HEK293 (cell line): ENCODE measurements at regions not wholly inside any gene's neighbourhood (a gene's known extent, or its start where the extent isn't known, plus 50 kb on each side); places are given as distances from the start of the nearest gene placed in this dataset.

Experiments used
- CTCF ChIA-PET: fragments of 350-600 bp; formaldehyde crosslinking; extraction: SDS; loops from one replicate; lab custom pipeline; 2021; ENCODE audit warnings: antibody characterized with exemption; lab: Yijun Ruan, JAX
- POLR2A ChIA-PET: fragments of 300-600 bp; formaldehyde crosslinking; extraction: SDS; loops from one replicate; lab custom pipeline; 2020; ENCODE audit warnings: antibody characterized with exemption, inconsistent platforms; lab: Yijun Ruan, JAX
- H3K27ac ChIP-seq: fragments of 200-500 bp; sonication (Bioruptor generic); 2 replicates; pipeline ENCODE4 v1.5.1; 2014; ENCODE audit warnings: low read depth, low read length, control low read depth, inconsistent platforms; ENCODE audit errors: extremely low read depth
- H3K36me3 ChIP-seq, 2 experiments: fragments of 200-500 bp in 1 of 2; sonication (Bioruptor generic) in 1 of 2; 1 replicate in 1 of 2; 2 replicates in 1 of 2; pipeline ENCODE4 v1.5.1; 2014 to 2017; ENCODE audit warnings: inconsistent platforms in 2 of 2, low read length in 2 of 2; ENCODE audit not compliant: control insufficient read depth in 2 of 2, insufficient read depth in 1 of 2
- H3K4me1 ChIP-seq: fragments of 200-500 bp; sonication (Bioruptor generic); 2 replicates; pipeline ENCODE4 v1.5.1; 2014; ENCODE audit warnings: mild to moderate bottlenecking, low read length, inconsistent platforms; ENCODE audit not compliant: control insufficient read depth, insufficient read depth
- H3K4me3 ChIP-seq: 2 replicates; pipeline ENCODE4 v1.5.1; 2011; ENCODE audit warnings: low read depth, mild to moderate bottlenecking, control low read depth, low read length, moderate library complexity
- H3K9me3 ChIP-seq: fragments of 200-500 bp; sonication (Bioruptor generic); 2 replicates; pipeline ENCODE4 v1.5.1; 2014; ENCODE audit warnings: low read depth, low read length, inconsistent platforms; ENCODE audit not compliant: control insufficient read depth, insufficient read depth
- EGR2 ChIP-seq: fragments of 450-650 bp; formaldehyde crosslinking; IDR thresholded peaks from 2 replicates; pipeline ENCODE4 v1.5.1; 2016; ENCODE audit warnings: low read depth, missing biosample characterization, missing genetic modification characterization
- HOXC10 ChIP-seq: sonication (generic); formaldehyde crosslinking; IDR thresholded peaks from 2 replicates; pipeline ENCODE4 v1.8.1; 2023; ENCODE audit warnings: mild to moderate bottlenecking, missing genetic modification reagents
- MZF1 ChIP-seq: fragments of 450-650 bp; formaldehyde crosslinking; IDR thresholded peaks from 2 replicates; pipeline ENCODE4 v1.5.1; 2017; ENCODE audit warnings: missing biosample characterization, missing genetic modification characterization, borderline replicate concordance
- TCF7L2 ChIP-seq: IDR thresholded peaks from 2 replicates; pipeline ENCODE4 v1.6.1; 2011; ENCODE audit warnings: low read depth, mild to moderate bottlenecking, inconsistent platforms, low read length, moderate library complexity, borderline replicate concordance
- ZNF10 ChIP-seq: fragments of 450-650 bp; formaldehyde crosslinking; IDR thresholded peaks from 2 replicates; pipeline ENCODE4 v1.5.1; 2017; ENCODE audit warnings: missing biosample characterization, missing genetic modification characterization
- ZNF155 ChIP-seq: fragments of 450-650 bp; formaldehyde crosslinking; IDR thresholded peaks from 2 replicates; pipeline ENCODE4 v1.5.1; 2016; ENCODE audit warnings: missing biosample characterization, missing genetic modification characterization
- ZNF169 ChIP-seq: fragments of 450-650 bp; formaldehyde crosslinking; IDR thresholded peaks from 2 replicates; pipeline ENCODE4 v1.5.1; 2016; ENCODE audit warnings: missing biosample characterization, missing genetic modification characterization
- ZNF211 ChIP-seq: fragments of 450-650 bp; formaldehyde crosslinking; IDR thresholded peaks from 2 replicates; pipeline ENCODE4 v1.5.1; 2016; ENCODE audit warnings: low read depth, missing biosample characterization, missing genetic modification characterization
- ZNF24 ChIP-seq: fragments of 450-650 bp; formaldehyde crosslinking; IDR thresholded peaks from 2 replicates; pipeline ENCODE4 v1.5.1; 2016; ENCODE audit warnings: missing biosample characterization, missing genetic modification characterization
- ZNF37A ChIP-seq: fragments of 450-650 bp; IDR thresholded peaks from 2 replicates; pipeline ENCODE4 v1.5.1; 2018; ENCODE audit warnings: missing biosample characterization, missing genetic modification characterization
- ZNF394 ChIP-seq: fragments of 450-650 bp; formaldehyde crosslinking; IDR thresholded peaks from 2 replicates; pipeline ENCODE4 v1.5.1; 2016; ENCODE audit warnings: missing biosample characterization, missing genetic modification characterization, mild to moderate bottlenecking, moderate library complexity, borderline replicate concordance
- ZNF488 ChIP-seq: fragments of 450-650 bp; formaldehyde crosslinking; IDR thresholded peaks from 2 replicates; pipeline ENCODE4 v1.5.1; 2016; ENCODE audit warnings: missing biosample characterization, missing genetic modification characterization
- ZNF510 ChIP-seq: fragments of 450-650 bp; formaldehyde crosslinking; IDR thresholded peaks from 2 replicates; pipeline ENCODE4 v1.5.1; 2018; ENCODE audit warnings: mild to moderate bottlenecking, missing genetic modification characterization, missing biosample characterization; ENCODE audit not compliant: insufficient replicate concordance
- ZNF624 ChIP-seq: fragments of 450-650 bp; formaldehyde crosslinking; IDR thresholded peaks from 2 replicates; pipeline ENCODE4 v1.5.1; 2017; ENCODE audit warnings: missing biosample characterization, missing genetic modification characterization
- ZNF645 ChIP-seq: fragments of 450-650 bp; formaldehyde crosslinking; IDR thresholded peaks from 2 replicates; pipeline ENCODE4; 2016; ENCODE audit warnings: missing biosample characterization, missing genetic modification characterization
- ZNF664 ChIP-seq: fragments of 450-650 bp; formaldehyde crosslinking; IDR thresholded peaks from 2 replicates; pipeline ENCODE4 v1.5.1; 2016; ENCODE audit warnings: missing biosample characterization, missing genetic modification characterization
- ZNF692 ChIP-seq: fragments of 450-650 bp; formaldehyde crosslinking; IDR thresholded peaks from 2 replicates; pipeline ENCODE4 v1.5.1; 2016; ENCODE audit warnings: missing biosample characterization, missing genetic modification characterization
- ZNF701 ChIP-seq: fragments of 450-650 bp; formaldehyde crosslinking; IDR thresholded peaks from 2 replicates; pipeline ENCODE4 v1.5.1; 2016; ENCODE audit warnings: missing biosample characterization, missing genetic modification characterization
- ZNF791 ChIP-seq: fragments of 450-650 bp; formaldehyde crosslinking; IDR thresholded peaks from 2 replicates; pipeline ENCODE4 v1.5.1; 2016; ENCODE audit warnings: missing biosample characterization, missing genetic modification characterization
- ZNF830 ChIP-seq: fragments of 450-650 bp; IDR thresholded peaks from 2 replicates; pipeline ENCODE4 v1.5.0; 2018; ENCODE audit warnings: missing biosample characterization, missing genetic modification characterization, low read depth, mild to moderate bottlenecking, moderate library complexity
- ZSCAN23 ChIP-seq: fragments of 450-650 bp; formaldehyde crosslinking; IDR thresholded peaks from 2 replicates; pipeline ENCODE4 v1.5.1; 2016; ENCODE audit warnings: missing biosample characterization, missing genetic modification characterization
- TF ChIP-seq, protein P1 (sequence below): fragments of 450-650 bp; formaldehyde crosslinking; IDR thresholded peaks from 2 replicates; pipeline ENCODE4 v1.5.1; 2016; ENCODE audit warnings: missing biosample characterization, missing genetic modification characterization, borderline replicate concordance
- TF ChIP-seq, protein P2 (sequence below): fragments of 450-650 bp; formaldehyde crosslinking; IDR thresholded peaks from 2 replicates; pipeline ENCODE4 v1.5.1; 2016; ENCODE audit warnings: missing biosample characterization, missing genetic modification characterization

DNA sequence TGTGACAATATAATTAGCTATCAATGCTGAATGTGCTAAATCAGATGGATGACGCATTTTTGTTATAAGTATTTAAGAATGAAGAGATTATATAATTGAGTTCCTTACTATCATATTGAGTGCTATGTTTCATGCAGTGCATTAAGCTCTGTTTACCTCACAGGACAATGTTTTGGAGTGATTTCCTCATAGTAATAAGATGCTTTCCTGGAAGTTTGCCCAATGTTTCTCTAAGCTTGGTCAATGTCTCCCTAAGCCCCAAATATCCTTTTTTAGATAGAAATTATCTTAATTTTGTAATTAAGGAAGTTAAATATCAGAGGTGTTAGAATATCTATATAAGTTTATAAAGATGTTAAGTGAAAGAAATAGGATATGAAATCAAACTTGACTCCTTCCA is 489.6 kb downstream of the MMUT start:
- no peak overlapping the region for H3K4me3 ChIP-seq
- H3K27ac ChIP-seq, result no peak overlapping the region
- ChIA-PET POLR2A (no interaction called here), CTCF (no interaction called here)
- no peaks in the 10 kb centered on the region for H3K36me3 ChIP-seq
- H3K9me3 ChIP-seq, result no peaks in the 10 kb centered on the region
- TF ChIP-seq ZSCAN23, result no peak
- TF ChIP-seq HOXC10 (CRISPR knock-in tag), result no peak
- TF ChIP-seq ZNF701 (tag by site-specific recombination), result no peak
- H3K4me1 ChIP-seq, result no peaks in the 10 kb centered on the region

DNA sequence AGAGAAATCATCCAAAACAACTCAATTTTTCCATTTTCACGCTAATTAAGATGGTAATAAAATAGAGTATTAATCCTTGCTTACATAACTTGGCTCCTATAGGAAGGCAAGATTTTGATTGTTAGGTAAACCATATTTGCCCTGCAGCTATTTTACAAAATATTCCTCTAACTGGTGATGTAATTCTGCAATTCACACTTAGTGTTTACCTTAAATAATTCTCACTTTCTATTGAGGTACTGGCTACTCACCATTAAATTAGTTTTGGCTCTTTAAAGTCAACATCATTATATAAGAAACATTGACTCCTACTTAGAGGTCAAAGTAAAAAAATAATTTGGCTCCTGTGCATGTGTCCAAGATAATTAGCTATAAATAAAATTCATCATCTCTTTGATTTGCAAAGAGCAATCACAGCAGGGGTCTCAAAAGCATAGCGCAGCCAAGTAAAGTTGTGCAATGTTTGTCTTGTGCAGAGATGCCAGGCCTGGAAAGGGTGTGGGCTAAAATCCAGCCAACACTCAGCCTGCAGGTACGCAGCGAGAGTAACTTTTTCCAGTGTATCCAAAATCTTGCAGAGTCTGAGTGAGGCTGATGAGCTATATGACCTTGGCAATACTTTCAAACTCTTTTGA is 501.2 kb downstream of the MMUT start:
- POLR2A ChIA-PET, result no interaction called here
- H3K9me3 ChIP-seq, result no peaks in the 10 kb centered on the region
- H3K27ac ChIP-seq, result no peak overlapping the region
- TF ChIP-seq ZNF791 (tag by site-specific recombination) (no peak), ZNF624 (tag by site-specific recombination) (no peak), ZNF488 (tag by site-specific recombination) (no peak), ZNF510 (tag by site-specific recombination) (no peak), ZNF24 (tag by site-specific recombination) (no peak), ZNF211 (no peak), TCF7L2 (no peak; the same call in 1 of the 2 replicates), ZNF155 (tag by site-specific recombination) (no peak), ZNF692 (tag by site-specific recombination) (no peak), EGR2 (tag by site-specific recombination) (no peak), MZF1 (no peak), ZNF664 (tag by site-specific recombination) (no peak), ZNF10 (tag by site-specific recombination) (no peak), ZNF394 (tag by site-specific recombination) (no peak), ZNF830 (tag by site-specific recombination) (no peak), ZNF169 (tag by site-specific recombination) (no peak), ZNF37A (no peak), ZNF645 (tag by site-specific recombination) (no peak)
- TF ChIP-seq, protein P1, sequence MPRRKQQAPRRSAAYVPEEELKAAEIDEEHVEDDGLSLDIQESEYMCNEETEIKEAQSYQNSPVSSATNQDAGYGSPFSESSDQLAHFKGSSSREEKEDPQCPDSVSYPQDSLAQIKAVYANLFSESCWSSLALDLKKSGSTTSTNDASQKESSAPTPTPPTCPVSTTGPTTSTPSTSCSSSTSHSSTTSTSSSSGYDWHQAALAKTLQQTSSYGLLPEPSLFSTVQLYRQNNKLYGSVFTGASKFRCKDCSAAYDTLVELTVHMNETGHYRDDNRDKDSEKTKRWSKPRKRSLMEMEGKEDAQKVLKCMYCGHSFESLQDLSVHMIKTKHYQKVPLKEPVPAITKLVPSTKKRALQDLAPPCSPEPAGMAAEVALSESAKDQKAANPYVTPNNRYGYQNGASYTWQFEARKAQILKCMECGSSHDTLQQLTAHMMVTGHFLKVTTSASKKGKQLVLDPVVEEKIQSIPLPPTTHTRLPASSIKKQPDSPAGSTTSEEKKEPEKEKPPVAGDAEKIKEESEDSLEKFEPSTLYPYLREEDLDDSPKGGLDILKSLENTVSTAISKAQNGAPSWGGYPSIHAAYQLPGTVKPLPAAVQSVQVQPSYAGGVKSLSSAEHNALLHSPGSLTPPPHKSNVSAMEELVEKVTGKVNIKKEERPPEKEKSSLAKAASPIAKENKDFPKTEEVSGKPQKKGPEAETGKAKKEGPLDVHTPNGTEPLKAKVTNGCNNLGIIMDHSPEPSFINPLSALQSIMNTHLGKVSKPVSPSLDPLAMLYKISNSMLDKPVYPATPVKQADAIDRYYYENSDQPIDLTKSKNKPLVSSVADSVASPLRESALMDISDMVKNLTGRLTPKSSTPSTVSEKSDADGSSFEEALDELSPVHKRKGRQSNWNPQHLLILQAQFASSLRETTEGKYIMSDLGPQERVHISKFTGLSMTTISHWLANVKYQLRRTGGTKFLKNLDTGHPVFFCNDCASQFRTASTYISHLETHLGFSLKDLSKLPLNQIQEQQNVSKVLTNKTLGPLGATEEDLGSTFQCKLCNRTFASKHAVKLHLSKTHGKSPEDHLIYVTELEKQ, result no peak
- TF ChIP-seq, protein P2, sequence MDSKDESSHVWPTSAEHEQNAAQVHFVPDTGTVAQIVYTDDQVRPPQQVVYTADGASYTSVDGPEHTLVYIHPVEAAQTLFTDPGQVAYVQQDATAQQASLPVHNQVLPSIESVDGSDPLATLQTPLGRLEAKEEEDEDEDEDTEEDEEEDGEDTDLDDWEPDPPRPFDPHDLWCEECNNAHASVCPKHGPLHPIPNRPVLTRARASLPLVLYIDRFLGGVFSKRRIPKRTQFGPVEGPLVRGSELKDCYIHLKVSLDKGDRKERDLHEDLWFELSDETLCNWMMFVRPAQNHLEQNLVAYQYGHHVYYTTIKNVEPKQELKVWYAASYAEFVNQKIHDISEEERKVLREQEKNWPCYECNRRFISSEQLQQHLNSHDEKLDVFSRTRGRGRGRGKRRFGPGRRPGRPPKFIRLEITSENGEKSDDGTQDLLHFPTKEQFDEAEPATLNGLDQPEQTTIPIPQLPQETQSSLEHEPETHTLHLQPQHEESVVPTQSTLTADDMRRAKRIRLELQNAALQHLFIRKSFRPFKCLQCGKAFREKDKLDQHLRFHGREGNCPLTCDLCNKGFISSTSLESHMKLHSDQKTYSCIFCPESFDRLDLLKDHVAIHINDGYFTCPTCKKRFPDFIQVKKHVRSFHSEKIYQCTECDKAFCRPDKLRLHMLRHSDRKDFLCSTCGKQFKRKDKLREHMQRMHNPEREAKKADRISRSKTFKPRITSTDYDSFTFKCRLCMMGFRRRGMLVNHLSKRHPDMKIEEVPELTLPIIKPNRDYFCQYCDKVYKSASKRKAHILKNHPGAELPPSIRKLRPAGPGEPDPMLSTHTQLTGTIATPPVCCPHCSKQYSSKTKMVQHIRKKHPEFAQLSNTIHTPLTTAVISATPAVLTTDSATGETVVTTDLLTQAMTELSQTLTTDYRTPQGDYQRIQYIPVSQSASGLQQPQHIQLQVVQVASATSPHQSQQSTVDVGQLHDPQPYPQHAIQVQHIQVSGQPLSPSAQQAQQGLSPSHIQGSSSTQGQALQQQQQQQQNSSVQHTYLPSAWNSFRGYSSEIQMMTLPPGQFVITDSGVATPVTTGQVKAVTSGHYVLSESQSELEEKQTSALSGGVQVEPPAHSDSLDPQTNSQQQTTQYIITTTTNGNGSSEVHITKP (tag by site-specific recombination), result no peak
- TF ChIP-seq, all 188 proteins: peak for 0
- no peak overlapping the region for H3K4me3 ChIP-seq
- no peaks in the 10 kb centered on the region for H3K36me3 ChIP-seq
- CTCF ChIA-PET, result no interaction called here
- no peaks in the 10 kb centered on the region; the same call in 1 of the 2 replicates for H3K4me1 ChIP-seq
